HL-60 (cell line): ENCODE measurements at regions not wholly inside any gene's neighbourhood (a gene's known extent, or its start where the extent isn't known, plus 50 kb on each side); places are given as distances from the start of the nearest gene placed in this dataset.

ENCODE experiments used
- GABPA ChIP-seq: IDR thresholded peaks from 2 replicates; pipeline ENCODE4 v1.6.1; 2012; ENCODE audit warnings: low read depth
- POLR2AphosphoS5 ChIP-seq: IDR thresholded peaks from 2 replicates; pipeline ENCODE4 v1.6.1; 2012; ENCODE audit warnings: low read depth
- TF ChIP-seq, protein P1 (sequence below): IDR thresholded peaks from one replicate; pipeline ENCODE4 v1.5.1; 2011; ENCODE audit warnings: low read length, control low read depth, inconsistent platforms; ENCODE audit not compliant: insufficient read depth
- TF ChIP-seq, protein P2 (sequence below): IDR thresholded peaks from 2 replicates; pipeline ENCODE4 v1.6.1; 2012; ENCODE audit warnings: low read depth; ENCODE audit not compliant: insufficient replicate concordance

DNA sequence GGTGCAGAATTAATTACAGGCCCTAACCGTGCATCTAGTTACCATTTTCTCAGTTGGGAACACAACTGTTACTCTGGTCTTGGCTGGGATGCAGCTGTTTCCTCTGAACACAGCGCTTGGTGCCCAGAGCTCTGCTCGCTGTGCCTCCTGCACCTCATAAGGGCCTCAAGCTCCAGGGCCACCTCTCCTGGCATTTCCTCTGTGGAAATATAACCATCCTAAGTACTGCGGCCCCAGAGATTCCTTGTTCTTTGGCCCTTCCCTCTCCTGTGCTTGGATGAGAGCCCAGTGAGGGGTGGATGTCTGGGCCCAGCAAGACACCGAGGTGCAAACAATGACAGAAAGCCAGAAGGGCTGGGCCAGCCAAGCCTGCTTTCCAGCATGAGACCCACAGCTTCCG lies 169.9 kb upstream of the CST7 start:
- TF ChIP-seq, protein P1, sequence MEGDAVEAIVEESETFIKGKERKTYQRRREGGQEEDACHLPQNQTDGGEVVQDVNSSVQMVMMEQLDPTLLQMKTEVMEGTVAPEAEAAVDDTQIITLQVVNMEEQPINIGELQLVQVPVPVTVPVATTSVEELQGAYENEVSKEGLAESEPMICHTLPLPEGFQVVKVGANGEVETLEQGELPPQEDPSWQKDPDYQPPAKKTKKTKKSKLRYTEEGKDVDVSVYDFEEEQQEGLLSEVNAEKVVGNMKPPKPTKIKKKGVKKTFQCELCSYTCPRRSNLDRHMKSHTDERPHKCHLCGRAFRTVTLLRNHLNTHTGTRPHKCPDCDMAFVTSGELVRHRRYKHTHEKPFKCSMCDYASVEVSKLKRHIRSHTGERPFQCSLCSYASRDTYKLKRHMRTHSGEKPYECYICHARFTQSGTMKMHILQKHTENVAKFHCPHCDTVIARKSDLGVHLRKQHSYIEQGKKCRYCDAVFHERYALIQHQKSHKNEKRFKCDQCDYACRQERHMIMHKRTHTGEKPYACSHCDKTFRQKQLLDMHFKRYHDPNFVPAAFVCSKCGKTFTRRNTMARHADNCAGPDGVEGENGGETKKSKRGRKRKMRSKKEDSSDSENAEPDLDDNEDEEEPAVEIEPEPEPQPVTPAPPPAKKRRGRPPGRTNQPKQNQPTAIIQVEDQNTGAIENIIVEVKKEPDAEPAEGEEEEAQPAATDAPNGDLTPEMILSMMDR = no peak
- TF ChIP-seq GABPA = no peak
- no peak for TF ChIP-seq POLR2AphosphoS5
- TF ChIP-seq, protein P2, sequence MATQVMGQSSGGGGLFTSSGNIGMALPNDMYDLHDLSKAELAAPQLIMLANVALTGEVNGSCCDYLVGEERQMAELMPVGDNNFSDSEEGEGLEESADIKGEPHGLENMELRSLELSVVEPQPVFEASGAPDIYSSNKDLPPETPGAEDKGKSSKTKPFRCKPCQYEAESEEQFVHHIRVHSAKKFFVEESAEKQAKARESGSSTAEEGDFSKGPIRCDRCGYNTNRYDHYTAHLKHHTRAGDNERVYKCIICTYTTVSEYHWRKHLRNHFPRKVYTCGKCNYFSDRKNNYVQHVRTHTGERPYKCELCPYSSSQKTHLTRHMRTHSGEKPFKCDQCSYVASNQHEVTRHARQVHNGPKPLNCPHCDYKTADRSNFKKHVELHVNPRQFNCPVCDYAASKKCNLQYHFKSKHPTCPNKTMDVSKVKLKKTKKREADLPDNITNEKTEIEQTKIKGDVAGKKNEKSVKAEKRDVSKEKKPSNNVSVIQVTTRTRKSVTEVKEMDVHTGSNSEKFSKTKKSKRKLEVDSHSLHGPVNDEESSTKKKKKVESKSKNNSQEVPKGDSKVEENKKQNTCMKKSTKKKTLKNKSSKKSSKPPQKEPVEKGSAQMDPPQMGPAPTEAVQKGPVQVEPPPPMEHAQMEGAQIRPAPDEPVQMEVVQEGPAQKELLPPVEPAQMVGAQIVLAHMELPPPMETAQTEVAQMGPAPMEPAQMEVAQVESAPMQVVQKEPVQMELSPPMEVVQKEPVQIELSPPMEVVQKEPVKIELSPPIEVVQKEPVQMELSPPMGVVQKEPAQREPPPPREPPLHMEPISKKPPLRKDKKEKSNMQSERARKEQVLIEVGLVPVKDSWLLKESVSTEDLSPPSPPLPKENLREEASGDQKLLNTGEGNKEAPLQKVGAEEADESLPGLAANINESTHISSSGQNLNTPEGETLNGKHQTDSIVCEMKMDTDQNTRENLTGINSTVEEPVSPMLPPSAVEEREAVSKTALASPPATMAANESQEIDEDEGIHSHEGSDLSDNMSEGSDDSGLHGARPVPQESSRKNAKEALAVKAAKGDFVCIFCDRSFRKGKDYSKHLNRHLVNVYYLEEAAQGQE = no peak
